ENCODE measurements at regions not wholly inside any gene's neighbourhood (a gene's known extent, or its start where the extent isn't known, plus 50 kb on each side); places are given as distances from the start of the nearest gene placed in this dataset.

- Mint-ChIP-seq H3K27me3 (ENCODE audit: low read depth in 3 of 3) (no peaks in the 10 kb centered on the region), H3K4me1 (no peaks in the 10 kb centered on the region), H3K27ac (no peak overlapping the region), H3K4me3 (no peak overlapping the region), H3K9me3 (peaks cover 0 to 18% (median 2%) of the 10 kb centered on the region in 7 donors), H3K36me3 (no peaks in the 10 kb centered on the region)
- no peak for DNase-seq
- H3K79me2 ChIP-seq (ENCODE audit: insufficient read depth, low read length), result no peaks in the 10 kb centered on the region
- no peaks in the 10 kb centered on the region for H3K27me3 ChIP-seq (ENCODE audit: control insufficient read depth in 2 of 2, insufficient read depth in 2 of 2, low read length in 2 of 2)
- no peak for TF ChIP-seq CTCF (IDR thresholded peaks at IDR 0.05)
- H3K9me3 ChIP-seq (replicated peaks in 1 of 2; ENCODE audit: control insufficient read depth in 1 of 2, insufficient read depth in 1 of 2, low read length in 2 of 2), result peaks cover 0 to 5% of the 10 kb centered on the region in 2 donors
- no CpG with 5 or more reads among the region's 1 CpG for WGBS (ENCODE audit: insufficient coverage)
- H3K9ac ChIP-seq (ENCODE audit: insufficient read depth, low read length, poor library complexity, severe bottlenecking), result no peak overlapping the region
- H3K27ac ChIP-seq (ENCODE audit: low read depth in 1 of 2, low read length in 2 of 2), result no peak overlapping the region
- H4K20me1 ChIP-seq (ENCODE audit: insufficient read depth, low read length), result no peaks in the 10 kb centered on the region
- intact Hi-C loops (cut with micrococcal nuclease), result no loop called here
- H3K4me1 ChIP-seq (ENCODE audit: control insufficient read depth in 1 of 2, insufficient read depth in 2 of 2, low read length in 2 of 2), result no peaks in the 10 kb centered on the region
- no peak overlapping the region for H3K4me3 ChIP-seq (replicated peaks in 1 of 3; ENCODE audit: low read depth in 2 of 3, low read length in 3 of 3)
- no peak overlapping the region for H2AFZ ChIP-seq (ENCODE audit: insufficient read depth, low read depth, low read length, poor library complexity, severe bottlenecking)
- no peak overlapping the region for H3K4me2 ChIP-seq (replicated peaks; ENCODE audit: extremely low read depth, low read length, poor library complexity, severe bottlenecking)
- no peaks in the 10 kb centered on the region for H3K36me3 ChIP-seq (replicated peaks in 1 of 2; ENCODE audit: control insufficient read depth in 1 of 2, insufficient read depth in 2 of 2, low read length in 2 of 2)
Measured at GRCh38 chr7:53609185-53609584, 573.8 kb downstream of the POM121L12 start.

- no peak overlapping the region for H3K4me2 ChIP-seq (replicated peaks; ENCODE audit: extremely low read depth, low read length, poor library complexity, severe bottlenecking)
- Mint-ChIP-seq H3K4me3 (no peak overlapping the region), H3K27me3 (ENCODE audit: low read depth in 3 of 3) (no peaks in the 10 kb centered on the region), H3K27ac (no peak overlapping the region), H3K36me3 (no peaks in the 10 kb centered on the region), H3K9me3 (peaks cover 0 to 13% (median 4%) of the 10 kb centered on the region in 7 donors), H3K4me1 (no peaks in the 10 kb centered on the region)
- no peak overlapping the region for H3K27ac ChIP-seq (ENCODE audit: low read depth in 1 of 2, low read length in 2 of 2)
- H3K79me2 ChIP-seq (ENCODE audit: insufficient read depth, low read length), result no peaks in the 10 kb centered on the region
- no peak for DNase-seq
- no peaks in the 10 kb centered on the region for H3K27me3 ChIP-seq (ENCODE audit: control insufficient read depth in 2 of 2, insufficient read depth in 2 of 2, low read length in 2 of 2)
- no peaks in the 10 kb centered on the region for H4K20me1 ChIP-seq (ENCODE audit: insufficient read depth, low read length)
- intact Hi-C loops (cut with micrococcal nuclease), result no loop called here
- no peak overlapping the region for H3K9ac ChIP-seq (ENCODE audit: insufficient read depth, low read length, poor library complexity, severe bottlenecking)
- peaks cover under 1 to 8% of the 10 kb centered on the region in 2 donors for H3K9me3 ChIP-seq (replicated peaks in 1 of 2; ENCODE audit: control insufficient read depth in 1 of 2, insufficient read depth in 1 of 2, low read length in 2 of 2)
- no peak for TF ChIP-seq CTCF (IDR thresholded peaks at IDR 0.05)
- no CpG with 5 or more reads among the region's 3 CpGs for WGBS (ENCODE audit: insufficient coverage)
- no peak overlapping the region for H2AFZ ChIP-seq (ENCODE audit: insufficient read depth, low read depth, low read length, poor library complexity, severe bottlenecking)
- no peaks in the 10 kb centered on the region for H3K36me3 ChIP-seq (replicated peaks in 1 of 2; ENCODE audit: control insufficient read depth in 1 of 2, insufficient read depth in 2 of 2, low read length in 2 of 2)
- H3K4me3 ChIP-seq (replicated peaks in 1 of 3; ENCODE audit: low read depth in 2 of 3, low read length in 3 of 3), result no peak overlapping the region
- H3K4me1 ChIP-seq (ENCODE audit: control insufficient read depth in 1 of 2, insufficient read depth in 2 of 2, low read length in 2 of 2), result no peaks in the 10 kb centered on the region
Measured at GRCh38 chr7:53611043-53611442, 575.6 kb downstream of the POM121L12 start.

Measured in CD14-positive monocyte (primary cell).